ENCODE measurements at regions not wholly inside any gene's neighbourhood (a gene's known extent, or its start where the extent isn't known, plus 50 kb on each side); places are given as distances from the start of the nearest gene placed in this dataset.

DNA sequence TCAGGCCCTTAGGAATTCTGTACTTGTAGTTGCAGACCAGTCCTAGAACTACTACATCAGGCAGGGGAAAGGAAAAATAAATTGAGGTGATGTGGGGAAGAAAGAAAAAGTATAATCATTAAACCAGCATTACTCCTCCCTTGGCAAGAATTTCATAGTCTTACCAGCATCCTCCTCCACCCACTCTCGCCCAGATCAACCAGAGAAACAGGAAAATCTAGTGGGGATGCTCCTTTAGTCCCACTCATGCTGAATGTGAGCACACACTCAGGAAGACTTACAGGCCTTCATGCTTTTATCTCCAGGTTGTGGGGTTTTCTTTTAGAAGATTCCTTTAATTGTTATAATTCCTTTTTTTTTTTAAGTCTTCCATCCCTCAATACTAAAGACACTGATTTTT, 129.3 kb upstream of the CCDC150 start:
- no peaks in the 10 kb centered on the region for H3K79me2 ChIP-seq
- no peaks in the 10 kb centered on the region for H3K4me1 ChIP-seq
- no peak overlapping the region for H3K4me2 ChIP-seq (ENCODE audit: low read length)
- H3K27ac ChIP-seq: no peak overlapping the region
- TF ChIP-seq, protein P1, sequence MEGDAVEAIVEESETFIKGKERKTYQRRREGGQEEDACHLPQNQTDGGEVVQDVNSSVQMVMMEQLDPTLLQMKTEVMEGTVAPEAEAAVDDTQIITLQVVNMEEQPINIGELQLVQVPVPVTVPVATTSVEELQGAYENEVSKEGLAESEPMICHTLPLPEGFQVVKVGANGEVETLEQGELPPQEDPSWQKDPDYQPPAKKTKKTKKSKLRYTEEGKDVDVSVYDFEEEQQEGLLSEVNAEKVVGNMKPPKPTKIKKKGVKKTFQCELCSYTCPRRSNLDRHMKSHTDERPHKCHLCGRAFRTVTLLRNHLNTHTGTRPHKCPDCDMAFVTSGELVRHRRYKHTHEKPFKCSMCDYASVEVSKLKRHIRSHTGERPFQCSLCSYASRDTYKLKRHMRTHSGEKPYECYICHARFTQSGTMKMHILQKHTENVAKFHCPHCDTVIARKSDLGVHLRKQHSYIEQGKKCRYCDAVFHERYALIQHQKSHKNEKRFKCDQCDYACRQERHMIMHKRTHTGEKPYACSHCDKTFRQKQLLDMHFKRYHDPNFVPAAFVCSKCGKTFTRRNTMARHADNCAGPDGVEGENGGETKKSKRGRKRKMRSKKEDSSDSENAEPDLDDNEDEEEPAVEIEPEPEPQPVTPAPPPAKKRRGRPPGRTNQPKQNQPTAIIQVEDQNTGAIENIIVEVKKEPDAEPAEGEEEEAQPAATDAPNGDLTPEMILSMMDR (IDR thresholded peaks at IDR 0.05): no peak
- H2AFZ ChIP-seq: no peak overlapping the region
- H3K36me3 ChIP-seq (ENCODE audit: control insufficient read depth, insufficient read depth, low read length): no peaks in the 10 kb centered on the region
- H3K9ac ChIP-seq: no peak overlapping the region
- H3K27me3 ChIP-seq (ENCODE audit: control insufficient read depth, insufficient read depth, low read length): no peaks in the 10 kb centered on the region
- no peak overlapping the region for H3K4me3 ChIP-seq (ENCODE audit: low read depth, low read length)
- H3K9me3 ChIP-seq (ENCODE audit: control insufficient read depth, low read length): no peaks in the 10 kb centered on the region

DNA sequence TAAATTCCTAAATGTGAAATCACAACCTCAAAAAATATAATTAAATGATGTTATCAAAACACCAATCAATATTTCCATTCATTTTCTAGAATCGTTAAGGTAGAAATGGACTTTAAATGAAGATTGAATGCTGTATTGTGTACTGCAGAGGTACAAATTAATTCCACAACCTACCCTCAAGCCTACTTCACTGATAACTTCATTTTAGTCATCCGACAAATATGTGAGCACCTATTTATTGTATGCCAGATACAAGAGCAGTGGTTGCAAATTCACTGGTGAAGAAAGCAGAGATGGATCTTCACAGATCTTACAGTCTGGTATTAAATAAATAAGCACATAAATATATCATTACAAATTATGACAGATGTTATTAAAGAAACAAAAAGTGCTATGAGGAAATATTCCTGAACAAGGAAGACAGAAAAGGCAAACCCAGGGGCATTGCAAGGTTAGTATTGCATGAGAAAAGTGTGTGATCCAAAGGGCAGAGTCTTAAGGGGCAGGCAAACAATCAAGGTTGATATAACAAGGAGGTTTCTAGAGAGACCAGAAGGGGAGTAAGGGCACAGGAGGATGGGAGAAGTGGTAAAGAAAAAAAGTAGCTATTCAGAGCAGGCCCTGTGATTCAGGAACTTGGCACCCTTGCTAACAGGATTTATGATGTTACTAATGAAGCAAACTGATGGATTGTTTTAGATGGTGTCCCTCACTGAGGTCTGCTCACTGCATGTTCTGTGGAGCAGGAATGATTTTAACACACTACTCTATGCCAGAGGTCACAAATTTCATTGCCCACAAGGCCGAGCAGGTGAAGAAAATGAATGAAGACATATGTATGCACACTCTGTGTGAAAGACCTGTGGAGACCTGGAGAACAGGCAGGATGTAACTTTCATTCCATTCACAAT, 128.0 kb upstream of the CCDC150 start:
- no peak overlapping the region for H3K4me2 ChIP-seq (ENCODE audit: low read length)
- H2AFZ ChIP-seq: no peak overlapping the region
- H3K4me3 ChIP-seq (ENCODE audit: low read depth, low read length): no peak overlapping the region
- H3K27me3 ChIP-seq (ENCODE audit: control insufficient read depth, insufficient read depth, low read length): no peaks in the 10 kb centered on the region
- no peaks in the 10 kb centered on the region for H3K4me1 ChIP-seq
- no peaks in the 10 kb centered on the region for H3K36me3 ChIP-seq (ENCODE audit: control insufficient read depth, insufficient read depth, low read length)
- TF ChIP-seq, protein P1 (IDR thresholded peaks at IDR 0.05): no peak
- no peaks in the 10 kb centered on the region for H3K79me2 ChIP-seq
- no peak overlapping the region for H3K27ac ChIP-seq
- no peaks in the 10 kb centered on the region for H3K9me3 ChIP-seq (ENCODE audit: control insufficient read depth, low read length)
- no peak overlapping the region for H3K9ac ChIP-seq

DNA sequence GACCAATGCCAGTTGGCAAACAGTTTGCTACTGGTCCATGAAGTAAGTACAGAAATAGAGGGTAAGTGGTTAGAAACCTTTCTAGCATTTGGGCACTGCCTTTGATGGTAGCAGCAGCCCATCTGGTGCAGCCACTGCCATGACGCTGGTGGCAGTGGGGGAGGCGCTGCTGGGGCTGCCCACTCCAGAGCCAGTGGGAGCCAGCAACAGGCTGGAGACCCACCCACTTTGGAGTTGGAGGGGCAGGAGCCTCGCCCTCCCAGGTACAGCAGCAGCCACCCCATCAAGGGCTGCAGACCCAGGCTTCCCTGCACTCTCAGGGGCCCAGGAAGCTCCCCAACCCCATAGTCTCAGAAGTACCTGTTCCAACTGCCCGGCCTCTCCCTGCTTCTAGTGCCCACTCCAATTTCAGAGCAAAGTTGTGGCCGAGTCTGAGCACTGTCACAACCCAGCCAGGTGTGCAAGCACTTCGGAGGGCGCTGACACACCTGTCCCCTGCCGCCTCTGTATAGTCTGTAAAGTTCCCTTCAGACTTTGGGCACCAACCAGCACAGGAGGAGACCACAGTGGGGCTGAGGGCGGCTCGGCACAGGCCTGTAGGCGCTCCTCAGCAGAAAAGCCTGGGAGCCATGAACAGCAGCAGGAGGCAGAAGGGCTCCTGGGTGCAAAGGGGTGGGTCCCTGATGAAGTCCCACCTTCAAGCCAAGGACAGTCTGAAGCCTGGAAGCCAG, 125.6 kb upstream of the CCDC150 start:
- no peaks in the 10 kb centered on the region for H3K4me1 ChIP-seq

DNA sequence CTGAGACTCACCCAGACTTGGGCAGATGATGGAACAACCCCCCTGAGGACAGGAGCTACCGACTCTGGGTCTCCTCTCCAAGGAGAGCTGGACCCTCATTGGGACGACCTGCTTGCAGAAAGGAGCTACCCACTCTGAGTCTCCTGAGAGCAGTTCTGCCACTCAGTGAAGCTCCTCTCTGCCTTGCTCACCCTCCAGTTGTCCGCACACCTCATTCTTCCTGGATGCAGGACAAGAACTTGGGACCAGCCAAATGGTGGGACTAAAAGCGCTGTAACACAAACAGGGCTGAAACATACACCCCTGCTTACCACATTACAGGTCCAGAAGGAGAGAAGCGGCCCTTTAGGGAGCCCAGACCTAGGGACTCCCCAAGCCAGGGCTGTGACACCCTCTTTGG, 124.9 kb upstream of the CCDC150 start:
- Histone ChIP-seq H3K27ac (no peak overlapping the region), H3K9me3 (ENCODE audit: control insufficient read depth, low read length) (no peaks in the 10 kb centered on the region), H3K9ac (no peak overlapping the region), H3K36me3 (ENCODE audit: control insufficient read depth, insufficient read depth, low read length) (no peaks in the 10 kb centered on the region), H3K4me3 (ENCODE audit: low read depth, low read length) (no peak overlapping the region), H3K27me3 (ENCODE audit: control insufficient read depth, insufficient read depth, low read length) (no peaks in the 10 kb centered on the region), H2AFZ (no peak overlapping the region), H3K4me1 (no peaks in the 10 kb centered on the region), H3K4me2 (ENCODE audit: low read length) (no peak overlapping the region), H3K79me2 (no peaks in the 10 kb centered on the region)
- TF ChIP-seq, protein P1 (IDR thresholded peaks at IDR 0.05): no peak

More for the DNA sequence above, 125.6 kb upstream of the CCDC150 start:
- TF ChIP-seq, protein P1 (IDR thresholded peaks at IDR 0.05): no peak
- no peak overlapping the region for H3K4me3 ChIP-seq (ENCODE audit: low read depth, low read length)
- H3K27ac ChIP-seq: no peak overlapping the region
- H3K9ac ChIP-seq: no peak overlapping the region
- H3K79me2 ChIP-seq: no peaks in the 10 kb centered on the region
- H3K27me3 ChIP-seq (ENCODE audit: control insufficient read depth, insufficient read depth, low read length): no peaks in the 10 kb centered on the region
- no peaks in the 10 kb centered on the region for H3K36me3 ChIP-seq (ENCODE audit: control insufficient read depth, insufficient read depth, low read length)
- no peak overlapping the region for H2AFZ ChIP-seq
- no peaks in the 10 kb centered on the region for H3K9me3 ChIP-seq (ENCODE audit: control insufficient read depth, low read length)
- H3K4me2 ChIP-seq (ENCODE audit: low read length): no peak overlapping the region
